K562 (cell line): ENCODE measurements at regions not wholly inside any gene's neighbourhood (a gene's known extent, or its start where the extent isn't known, plus 50 kb on each side); places are given as distances from the start of the nearest gene placed in this dataset.
A peak's percentile ranks its signal among the peaks of the same experiment; 100 is the strongest.

ENCODE experiments used
- BCOR ChIP-seq: fragments of 450-650 bp; IDR thresholded peaks from 2 replicates; pipeline ENCODE4 v1.6.1; 2016
- CBFA2T2 ChIP-seq: fragments of 450-650 bp; conservative IDR thresholded peaks from 2 replicates; pipeline ENCODE4 v1.6.1; 2017; ENCODE audit warnings: mild to moderate bottlenecking
- CEBPB ChIP-seq: fragments of 450-650 bp; IDR thresholded peaks from 2 replicates; pipeline ENCODE4 v1.6.1; 2016; ENCODE audit warnings: missing genetic modification characterization, missing compliant biosample characterization
- HMG20B ChIP-seq: fragments of 250-450 bp; sonication (Bioruptor Pico); IDR thresholded peaks from 2 replicates; pipeline ENCODE4 v1.5.0; 2021; ENCODE audit warnings: mild to moderate bottlenecking
- NUFIP1 ChIP-seq: fragments of 450-650 bp; IDR thresholded peaks from 2 replicates; pipeline ENCODE4 v1.6.1; 2018; ENCODE audit not compliant: partially characterized antibody
- RBFOX2 ChIP-seq: fragments of 200-400 bp; formaldehyde crosslinking; IDR thresholded peaks from 2 replicates; pipeline ENCODE4 v1.6.1; 2017; ENCODE audit warnings: low read depth, mild to moderate bottlenecking, low read length, moderate library complexity
- ZNF212 ChIP-seq: fragments of 450-650 bp; formaldehyde crosslinking; IDR thresholded peaks from 2 replicates; pipeline ENCODE4 v1.4.0; 2020; ENCODE audit warnings: mild to moderate bottlenecking
- ZNF224 ChIP-seq: sonication (generic); formaldehyde crosslinking; IDR thresholded peaks from 2 replicates; pipeline ENCODE4 v1.8.0; 2022; ENCODE audit warnings: mild to moderate bottlenecking, missing genetic modification reagents
- ZNF561 ChIP-seq: fragments of 450-650 bp; formaldehyde crosslinking; conservative IDR thresholded peaks from 2 replicates; pipeline ENCODE4 v1.4.0; 2020; ENCODE audit warnings: mild to moderate bottlenecking, moderate library complexity
- TF ChIP-seq, protein P1 (sequence below): fragments of 200-400 bp; formaldehyde crosslinking; IDR thresholded peaks from 2 replicates; pipeline ENCODE4 v1.6.1; 2017; ENCODE audit warnings: mild to moderate bottlenecking, low read depth, low read length, moderate library complexity
- TF ChIP-seq, protein P2 (sequence below): fragments of 250-450 bp; sonication (Bioruptor Pico); IDR thresholded peaks from 2 replicates; pipeline ENCODE4 v1.4.0; 2020
- TF ChIP-seq, protein P3 (sequence below), 2 experiments: fragments of 250-450 bp in 1 of 2; fragments of 450-650 bp in 1 of 2; sonication (Bioruptor Pico) in 1 of 2; IDR thresholded peaks; 2 replicates each; pipeline versions ENCODE4 v1.6.1 to v1.8.0; 2016 to 2021; ENCODE audit warnings: mild to moderate bottlenecking in 2 of 2, moderate library complexity in 2 of 2, missing compliant biosample characterization in 1 of 2, missing genetic modification characterization in 1 of 2
- TF ChIP-seq, protein P4 (sequence below): fragments of 450-650 bp; IDR thresholded peaks from 2 replicates; pipeline ENCODE4 v1.6.1; 2016

- TF ChIP-seq, protein P1, sequence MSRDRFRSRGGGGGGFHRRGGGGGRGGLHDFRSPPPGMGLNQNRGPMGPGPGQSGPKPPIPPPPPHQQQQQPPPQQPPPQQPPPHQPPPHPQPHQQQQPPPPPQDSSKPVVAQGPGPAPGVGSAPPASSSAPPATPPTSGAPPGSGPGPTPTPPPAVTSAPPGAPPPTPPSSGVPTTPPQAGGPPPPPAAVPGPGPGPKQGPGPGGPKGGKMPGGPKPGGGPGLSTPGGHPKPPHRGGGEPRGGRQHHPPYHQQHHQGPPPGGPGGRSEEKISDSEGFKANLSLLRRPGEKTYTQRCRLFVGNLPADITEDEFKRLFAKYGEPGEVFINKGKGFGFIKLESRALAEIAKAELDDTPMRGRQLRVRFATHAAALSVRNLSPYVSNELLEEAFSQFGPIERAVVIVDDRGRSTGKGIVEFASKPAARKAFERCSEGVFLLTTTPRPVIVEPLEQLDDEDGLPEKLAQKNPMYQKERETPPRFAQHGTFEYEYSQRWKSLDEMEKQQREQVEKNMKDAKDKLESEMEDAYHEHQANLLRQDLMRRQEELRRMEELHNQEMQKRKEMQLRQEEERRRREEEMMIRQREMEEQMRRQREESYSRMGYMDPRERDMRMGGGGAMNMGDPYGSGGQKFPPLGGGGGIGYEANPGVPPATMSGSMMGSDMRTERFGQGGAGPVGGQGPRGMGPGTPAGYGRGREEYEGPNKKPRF = no peak
- TF ChIP-seq, protein P2, sequence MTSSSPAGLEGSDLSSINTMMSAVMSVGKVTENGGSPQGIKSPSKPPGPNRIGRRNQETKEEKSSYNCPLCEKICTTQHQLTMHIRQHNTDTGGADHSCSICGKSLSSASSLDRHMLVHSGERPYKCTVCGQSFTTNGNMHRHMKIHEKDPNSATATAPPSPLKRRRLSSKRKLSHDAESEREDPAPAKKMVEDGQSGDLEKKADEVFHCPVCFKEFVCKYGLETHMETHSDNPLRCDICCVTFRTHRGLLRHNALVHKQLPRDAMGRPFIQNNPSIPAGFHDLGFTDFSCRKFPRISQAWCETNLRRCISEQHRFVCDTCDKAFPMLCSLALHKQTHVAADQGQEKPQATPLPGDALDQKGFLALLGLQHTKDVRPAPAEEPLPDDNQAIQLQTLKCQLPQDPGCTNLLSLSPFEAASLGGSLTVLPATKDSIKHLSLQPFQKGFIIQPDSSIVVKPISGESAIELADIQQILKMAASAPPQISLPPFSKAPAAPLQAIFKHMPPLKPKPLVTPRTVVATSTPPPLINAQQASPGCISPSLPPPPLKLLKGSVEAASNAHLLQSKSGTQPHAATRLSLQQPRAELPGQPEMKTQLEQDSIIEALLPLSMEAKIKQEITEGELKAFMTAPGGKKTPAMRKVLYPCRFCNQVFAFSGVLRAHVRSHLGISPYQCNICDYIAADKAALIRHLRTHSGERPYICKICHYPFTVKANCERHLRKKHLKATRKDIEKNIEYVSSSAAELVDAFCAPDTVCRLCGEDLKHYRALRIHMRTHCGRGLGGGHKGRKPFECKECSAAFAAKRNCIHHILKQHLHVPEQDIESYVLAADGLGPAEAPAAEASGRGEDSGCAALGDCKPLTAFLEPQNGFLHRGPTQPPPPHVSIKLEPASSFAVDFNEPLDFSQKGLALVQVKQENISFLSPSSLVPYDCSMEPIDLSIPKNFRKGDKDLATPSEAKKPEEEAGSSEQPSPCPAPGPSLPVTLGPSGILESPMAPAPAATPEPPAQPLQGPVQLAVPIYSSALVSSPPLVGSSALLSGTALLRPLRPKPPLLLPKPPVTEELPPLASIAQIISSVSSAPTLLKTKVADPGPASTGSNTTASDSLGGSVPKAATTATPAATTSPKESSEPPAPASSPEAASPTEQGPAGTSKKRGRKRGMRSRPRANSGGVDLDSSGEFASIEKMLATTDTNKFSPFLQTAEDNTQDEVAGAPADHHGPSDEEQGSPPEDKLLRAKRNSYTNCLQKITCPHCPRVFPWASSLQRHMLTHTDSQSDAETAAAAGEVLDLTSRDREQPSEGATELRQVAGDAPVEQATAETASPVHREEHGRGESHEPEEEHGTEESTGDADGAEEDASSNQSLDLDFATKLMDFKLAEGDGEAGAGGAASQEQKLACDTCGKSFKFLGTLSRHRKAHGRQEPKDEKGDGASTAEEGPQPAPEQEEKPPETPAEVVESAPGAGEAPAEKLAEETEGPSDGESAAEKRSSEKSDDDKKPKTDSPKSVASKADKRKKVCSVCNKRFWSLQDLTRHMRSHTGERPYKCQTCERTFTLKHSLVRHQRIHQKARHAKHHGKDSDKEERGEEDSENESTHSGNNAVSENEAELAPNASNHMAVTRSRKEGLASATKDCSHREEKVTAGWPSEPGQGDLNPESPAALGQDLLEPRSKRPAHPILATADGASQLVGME (CRISPR knock-in tag) = no peak
- TF ChIP-seq HMG20B (CRISPR knock-in tag) (no peak), RBFOX2 (no peak), CBFA2T2 (no peak), ZNF212 (CRISPR knock-in tag) (no peak), ZNF561 (CRISPR knock-in tag) (no peak), BCOR (peak; percentile 78), CEBPB (tag) (no peak), NUFIP1 (peak; percentile 5), ZNF224 (CRISPR knock-in tag) (no peak)
- TF ChIP-seq, protein P3, sequence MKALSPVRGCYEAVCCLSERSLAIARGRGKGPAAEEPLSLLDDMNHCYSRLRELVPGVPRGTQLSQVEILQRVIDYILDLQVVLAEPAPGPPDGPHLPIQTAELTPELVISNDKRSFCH (CRISPR knock-in tag; IDR thresholded peaks at IDR 0.05) = no peak
- TF ChIP-seq, protein P3 (tag; IDR thresholded peaks at IDR 0.05) = no peak
- TF ChIP-seq, protein P4, sequence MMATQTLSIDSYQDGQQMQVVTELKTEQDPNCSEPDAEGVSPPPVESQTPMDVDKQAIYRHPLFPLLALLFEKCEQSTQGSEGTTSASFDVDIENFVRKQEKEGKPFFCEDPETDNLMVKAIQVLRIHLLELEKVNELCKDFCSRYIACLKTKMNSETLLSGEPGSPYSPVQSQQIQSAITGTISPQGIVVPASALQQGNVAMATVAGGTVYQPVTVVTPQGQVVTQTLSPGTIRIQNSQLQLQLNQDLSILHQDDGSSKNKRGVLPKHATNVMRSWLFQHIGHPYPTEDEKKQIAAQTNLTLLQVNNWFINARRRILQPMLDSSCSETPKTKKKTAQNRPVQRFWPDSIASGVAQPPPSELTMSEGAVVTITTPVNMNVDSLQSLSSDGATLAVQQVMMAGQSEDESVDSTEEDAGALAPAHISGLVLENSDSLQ = no peak
These were observed 90.5 kb upstream of the PRSS16 start (continued) for GRCh38 chr6:27156874-27157458.
